ENCODE measurements at regions not wholly inside any gene's neighbourhood (a gene's known extent, or its start where the extent isn't known, plus 50 kb on each side); places are given as distances from the start of the nearest gene placed in this dataset.

DNA sequence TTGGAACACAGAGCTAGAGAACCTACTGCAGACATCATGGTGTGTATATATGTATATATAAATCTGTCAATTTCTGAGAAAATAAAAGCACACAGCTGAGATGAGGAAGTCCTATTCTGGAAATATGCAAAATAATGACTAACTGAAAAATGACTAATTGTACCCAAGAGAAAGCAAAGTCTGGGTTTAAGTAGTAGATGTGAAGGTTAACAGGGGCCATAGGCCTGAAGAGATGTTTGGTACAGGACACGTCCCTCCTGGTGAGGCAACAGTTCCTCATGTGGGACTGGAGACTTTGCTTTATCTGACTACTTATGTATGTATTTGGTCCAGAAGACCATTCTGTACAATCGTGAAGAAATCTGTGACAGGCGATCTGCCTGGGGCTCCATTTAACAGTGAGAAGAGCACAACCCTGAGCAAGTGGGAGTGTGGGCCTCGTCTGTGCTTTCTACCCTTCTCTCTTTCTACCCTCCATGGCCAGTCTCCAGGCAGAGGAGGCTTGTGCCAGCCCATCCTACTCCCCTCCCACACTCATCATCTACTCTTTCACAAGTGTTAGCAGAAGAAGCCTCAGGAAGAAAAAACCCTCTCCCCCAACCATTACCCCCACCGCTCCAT lies 67.5 kb downstream of the SLC41A2 start:
- Histone ChIP-seq H4K20me1 (replicated peaks; ENCODE audit: insufficient read depth) (no peaks in the 10 kb centered on the region), H3K79me2 (replicated peaks; ENCODE audit: insufficient read depth) (no peaks in the 10 kb centered on the region), H3K4me2 (no peak overlapping the region), H3K27ac (ENCODE audit: low read depth) (no peak overlapping the region), H3K36me3 (ENCODE audit: insufficient read depth) (no peaks in the 10 kb centered on the region), H3K4me3 (no peak overlapping the region), H3F3A (replicated peaks; ENCODE audit: low read depth) (no peaks in the 10 kb centered on the region), H3K9me2 (ENCODE audit: insufficient read depth) (no peaks in the 10 kb centered on the region), H2AFZ (no peak overlapping the region), H3K27me3 (ENCODE audit: insufficient read depth) (no peaks in the 10 kb centered on the region), H3K4me1 (ENCODE audit: insufficient read depth) (no peaks in the 10 kb centered on the region)
- Mint-ChIP-seq H3K9me3 (no peaks in the 10 kb centered on the region), H3K27me3 (ENCODE audit: insufficient read depth, low read depth, poor library complexity) (peaks cover 2% of the 10 kb centered on the region), H3K36me3 (ENCODE audit: low read depth) (no peaks in the 10 kb centered on the region), H3K4me1 (no peaks in the 10 kb centered on the region), H3K27ac (no peak overlapping the region), H3K4me3 (no peak overlapping the region)
- DNase-seq (ENCODE audit: low spot score) (no peak), ATAC-seq (no peak)
- TF ChIP-seq, protein P1, sequence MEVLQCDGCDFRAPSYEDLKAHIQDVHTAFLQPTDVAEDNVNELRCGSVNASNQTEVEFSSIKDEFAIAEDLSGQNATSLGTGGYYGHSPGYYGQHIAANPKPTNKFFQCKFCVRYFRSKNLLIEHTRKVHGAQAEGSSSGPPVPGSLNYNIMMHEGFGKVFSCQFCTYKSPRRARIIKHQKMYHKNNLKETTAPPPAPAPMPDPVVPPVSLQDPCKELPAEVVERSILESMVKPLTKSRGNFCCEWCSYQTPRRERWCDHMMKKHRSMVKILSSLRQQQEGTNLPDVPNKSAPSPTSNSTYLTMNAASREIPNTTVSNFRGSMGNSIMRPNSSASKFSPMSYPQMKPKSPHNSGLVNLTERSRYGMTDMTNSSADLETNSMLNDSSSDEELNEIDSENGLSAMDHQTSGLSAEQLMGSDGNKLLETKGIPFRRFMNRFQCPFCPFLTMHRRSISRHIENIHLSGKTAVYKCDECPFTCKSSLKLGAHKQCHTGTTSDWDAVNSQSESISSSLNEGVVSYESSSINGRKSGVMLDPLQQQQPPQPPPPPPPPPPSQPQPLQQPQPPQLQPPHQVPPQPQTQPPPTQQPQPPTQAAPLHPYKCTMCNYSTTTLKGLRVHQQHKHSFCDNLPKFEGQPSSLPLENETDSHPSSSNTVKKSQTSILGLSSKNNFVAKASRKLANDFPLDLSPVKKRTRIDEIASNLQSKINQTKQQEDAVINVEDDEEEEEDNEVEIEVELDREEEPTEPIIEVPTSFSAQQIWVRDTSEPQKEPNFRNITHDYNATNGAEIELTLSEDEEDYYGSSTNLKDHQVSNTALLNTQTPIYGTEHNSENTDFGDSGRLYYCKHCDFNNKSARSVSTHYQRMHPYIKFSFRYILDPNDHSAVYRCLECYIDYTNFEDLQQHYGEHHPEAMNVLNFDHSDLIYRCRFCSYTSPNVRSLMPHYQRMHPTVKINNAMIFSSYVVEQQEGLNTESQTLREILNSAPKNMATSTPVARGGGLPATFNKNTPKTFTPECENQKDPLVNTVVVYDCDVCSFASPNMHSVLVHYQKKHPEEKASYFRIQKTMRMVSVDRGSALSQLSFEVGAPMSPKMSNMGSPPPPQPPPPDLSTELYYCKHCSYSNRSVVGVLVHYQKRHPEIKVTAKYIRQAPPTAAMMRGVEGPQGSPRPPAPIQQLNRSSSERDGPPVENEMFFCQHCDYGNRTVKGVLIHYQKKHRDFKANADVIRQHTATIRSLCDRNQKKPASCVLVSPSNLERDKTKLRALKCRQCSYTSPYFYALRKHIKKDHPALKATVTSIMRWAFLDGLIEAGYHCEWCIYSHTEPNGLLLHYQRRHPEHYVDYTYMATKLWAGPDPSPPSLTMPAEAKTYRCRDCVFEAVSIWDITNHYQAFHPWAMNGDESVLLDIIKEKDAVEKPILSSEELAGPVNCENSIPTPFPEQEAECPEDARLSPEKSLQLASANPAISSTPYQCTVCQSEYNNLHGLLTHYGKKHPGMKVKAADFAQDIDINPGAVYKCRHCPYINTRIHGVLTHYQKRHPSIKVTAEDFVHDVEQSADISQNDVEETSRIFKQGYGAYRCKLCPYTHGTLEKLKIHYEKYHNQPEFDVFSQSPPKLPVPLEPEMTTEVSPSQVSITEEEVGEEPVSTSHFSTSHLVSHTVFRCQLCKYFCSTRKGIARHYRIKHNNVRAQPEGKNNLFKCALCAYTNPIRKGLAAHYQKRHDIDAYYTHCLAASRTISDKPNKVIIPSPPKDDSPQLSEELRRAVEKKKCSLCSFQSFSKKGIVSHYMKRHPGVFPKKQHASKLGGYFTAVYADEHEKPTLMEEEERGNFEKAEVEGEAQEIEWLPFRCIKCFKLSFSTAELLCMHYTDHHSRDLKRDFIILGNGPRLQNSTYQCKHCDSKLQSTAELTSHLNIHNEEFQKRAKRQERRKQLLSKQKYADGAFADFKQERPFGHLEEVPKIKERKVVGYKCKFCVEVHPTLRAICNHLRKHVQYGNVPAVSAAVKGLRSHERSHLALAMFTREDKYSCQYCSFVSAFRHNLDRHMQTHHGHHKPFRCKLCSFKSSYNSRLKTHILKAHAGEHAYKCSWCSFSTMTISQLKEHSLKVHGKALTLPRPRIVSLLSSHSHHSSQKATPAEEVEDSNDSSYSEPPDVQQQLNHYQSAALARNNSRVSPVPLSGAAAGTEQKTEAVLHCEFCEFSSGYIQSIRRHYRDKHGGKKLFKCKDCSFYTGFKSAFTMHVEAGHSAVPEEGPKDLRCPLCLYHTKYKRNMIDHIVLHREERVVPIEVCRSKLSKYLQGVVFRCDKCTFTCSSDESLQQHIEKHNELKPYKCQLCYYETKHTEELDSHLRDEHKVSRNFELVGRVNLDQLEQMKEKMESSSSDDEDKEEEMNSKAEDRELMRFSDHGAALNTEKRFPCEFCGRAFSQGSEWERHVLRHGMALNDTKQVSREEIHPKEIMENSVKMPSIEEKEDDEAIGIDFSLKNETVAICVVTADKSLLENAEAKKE (CRISPR knock-in tag; IDR thresholded peaks at IDR 0.05), result no peak
- TF ChIP-seq, protein P2, sequence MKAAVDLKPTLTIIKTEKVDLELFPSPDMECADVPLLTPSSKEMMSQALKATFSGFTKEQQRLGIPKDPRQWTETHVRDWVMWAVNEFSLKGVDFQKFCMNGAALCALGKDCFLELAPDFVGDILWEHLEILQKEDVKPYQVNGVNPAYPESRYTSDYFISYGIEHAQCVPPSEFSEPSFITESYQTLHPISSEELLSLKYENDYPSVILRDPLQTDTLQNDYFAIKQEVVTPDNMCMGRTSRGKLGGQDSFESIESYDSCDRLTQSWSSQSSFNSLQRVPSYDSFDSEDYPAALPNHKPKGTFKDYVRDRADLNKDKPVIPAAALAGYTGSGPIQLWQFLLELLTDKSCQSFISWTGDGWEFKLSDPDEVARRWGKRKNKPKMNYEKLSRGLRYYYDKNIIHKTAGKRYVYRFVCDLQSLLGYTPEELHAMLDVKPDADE (IDR thresholded peaks at IDR 0.05), result no peak
- TF ChIP-seq ZNF331 (CRISPR knock-in tag; IDR thresholded peaks at IDR 0.05; ENCODE audit: low read depth) (no peak), JUNB (IDR thresholded peaks at IDR 0.05; ENCODE audit: unreplicated experiment) (no peak), EZH2phosphoT487 (IDR thresholded peaks at IDR 0.05; ENCODE audit: unreplicated experiment) (no peak), REST (IDR thresholded peaks at IDR 0.05; ENCODE audit: unreplicated experiment) (no peak), CREB1 (CRISPR knock-in tag; IDR thresholded peaks at IDR 0.05; ENCODE audit: low read depth) (no peak), NANOG (IDR thresholded peaks at IDR 0.05; ENCODE audit: borderline replicate concordance) (no peak), STAT1 (IDR thresholded peaks at IDR 0.05; ENCODE audit: unreplicated experiment) (no peak), POLR2AphosphoS5 (IDR thresholded peaks at IDR 0.05; ENCODE audit: low read depth) (no peak)

Measured in GM23338 (cell line).